B cell (primary cell): ENCODE measurements at regions not wholly inside any gene's neighbourhood (a gene's known extent, or its start where the extent isn't known, plus 50 kb on each side); places are given as distances from the start of the nearest gene placed in this dataset.

Experiments
- CTCF ChIP-seq: fragments of 200-600 bp; IDR thresholded peaks from one replicate; pipeline ENCODE4 v1.8.0; 2022; ENCODE audit warnings: antibody characterized with exemption, mild to moderate bottlenecking
- EZH2 ChIP-seq: IDR thresholded peaks from 2 replicates; pipeline ENCODE4 v1.6.1; 2012; ENCODE audit warnings: borderline replicate concordance, low read depth, mild to moderate bottlenecking, moderate library complexity, low read length; ENCODE audit not compliant: insufficient read depth, poor library complexity, severe bottlenecking

GRCh38 chr17:34699181-34699580, 119.8 kb downstream of the TMEM132E start:
- TF ChIP-seq CTCF (no peak), EZH2 (no peak)
